ENCODE measurements at regions not wholly inside any gene's neighbourhood (a gene's known extent, or its start where the extent isn't known, plus 50 kb on each side); places are given as distances from the start of the nearest gene placed in this dataset.

GRCh38 chr2:47727956-47728355 is 55.0 kb upstream of the MSH6 start:
- TF ChIP-seq CTCF (IDR thresholded peaks at IDR 0.05; ENCODE audit: insufficient read depth, low read length) (no peak), GABPA (IDR thresholded peaks at IDR 0.05; ENCODE audit: low read depth) (no peak), REST (IDR thresholded peaks at IDR 0.05; ENCODE audit: insufficient replicate concordance, low read depth) (no peak)
